HPDE6-E6E7 (cell line): ENCODE measurements at regions not wholly inside any gene's neighbourhood (a gene's known extent, or its start where the extent isn't known, plus 50 kb on each side); places are given as distances from the start of the nearest gene placed in this dataset.
A peak's percentile ranks its signal among the peaks of the same experiment; 100 is the strongest.
"Not testable (repeated sequence)": the region's sequence is repeated elsewhere in the genome, so short reads cannot be mapped to it uniquely, and the experiment has no call there.

Experiments
- DNase-seq: peaks from one replicate; pipeline ENCODE4 v3.0.0; 2011; ENCODE audit warnings: missing footprints; ENCODE audit errors: extremely low spot score

GRCh38 chr9:108070861-108071260 lies 581.3 kb upstream of the KLF4 start:
- DNase-seq: no peak

GRCh38 chr9:108069991-108070390 lies 580.4 kb upstream of the KLF4 start:
- no peak for DNase-seq

GRCh38 chr9:108062680-108063079 lies 573.1 kb upstream of the KLF4 start:
- DNase-seq: no peak

GRCh38 chr9:108060175-108060574 lies 570.6 kb upstream of the KLF4 start:
- no peak for DNase-seq

GRCh38 chr9:108058135-108058814 lies 568.7 kb upstream of the KLF4 start:
- DNase-seq: no peak

- peak; percentile 58 for DNase-seq
These were observed 568.0 kb upstream of the KLF4 start for GRCh38 chr9:108057421-108058134.

GRCh38 chr9:108056805-108057386 lies 567.3 kb upstream of the KLF4 start:
- peak; percentile 66 for DNase-seq

- peak; percentile 50 for DNase-seq
These were observed 566.7 kb upstream of the KLF4 start for GRCh38 chr9:108056084-108056804.

- no peak for DNase-seq
These were observed 564.6 kb upstream of the KLF4 start for GRCh38 chr9:108054131-108054630.

GRCh38 chr9:108053555-108054061 lies 564.0 kb upstream of the KLF4 start:
- DNase-seq: no peak

- no peak for DNase-seq
These were observed 563.0 kb upstream of the KLF4 start for GRCh38 chr9:108052431-108053080.

- no peak for DNase-seq
These were observed 561.3 kb upstream of the KLF4 start for GRCh38 chr9:108050894-108051293.

GRCh38 chr9:108049671-108050494 lies 560.3 kb upstream of the KLF4 start:
- DNase-seq: no peak

GRCh38 chr9:108049026-108049607 lies 559.5 kb upstream of the KLF4 start:
- peak; percentile 60 for DNase-seq

- no peak for DNase-seq
These were observed 558.9 kb upstream of the KLF4 start for GRCh38 chr9:108048406-108049025.

GRCh38 chr9:108047777-108048176 lies 558.2 kb upstream of the KLF4 start:
- not testable (repeated sequence) for DNase-seq

- no peak for DNase-seq
These were observed 557.7 kb upstream of the KLF4 start for GRCh38 chr9:108047264-108047663.

- DNase-seq: no peak
These were observed 556.3 kb upstream of the KLF4 start for GRCh38 chr9:108045851-108046250.

- no peak for DNase-seq
These were observed 554.0 kb upstream of the KLF4 start for GRCh38 chr9:108043585-108043984.

- peak; percentile 67 for DNase-seq
These were observed 552.0 kb upstream of the KLF4 start for GRCh38 chr9:108041551-108041950.
